IgD-negative memory B cell (primary cell): ENCODE measurements at regions not wholly inside any gene's neighbourhood (a gene's known extent, or its start where the extent isn't known, plus 50 kb on each side); places are given as distances from the start of the nearest gene placed in this dataset.

Experiments used
- H3K27ac Mint-ChIP-seq, 3 donors: one replicate each; pipeline ENCODE4 v1.8.0; 2020 to 2022; ENCODE audit warnings: mild to moderate bottlenecking in 3 of 3, mixed read lengths in 3 of 3, moderate library complexity in 1 of 3
- H3K27me3 Mint-ChIP-seq: one replicate; pipeline ENCODE4 v1.8.0; 2021; ENCODE audit warnings: mixed read lengths
- H3K36me3 Mint-ChIP-seq: one replicate; pipeline ENCODE4 v1.8.0; 2020; ENCODE audit warnings: mild to moderate bottlenecking, mixed read lengths
- H3K4me1 Mint-ChIP-seq, 3 donors: one replicate each; pipeline ENCODE4 v1.8.0; 2020 to 2022; ENCODE audit warnings: mixed read lengths in 3 of 3, mild to moderate bottlenecking in 1 of 3
- H3K4me3 Mint-ChIP-seq, 4 donors: one replicate each; pipeline ENCODE4 v1.8.0; 2020 to 2022; ENCODE audit warnings: mild to moderate bottlenecking in 4 of 4, mixed read lengths in 4 of 4, moderate library complexity in 3 of 4
- H3K9me3 Mint-ChIP-seq, 3 donors: one replicate each; pipeline ENCODE4 v1.8.0; 2020 to 2021; ENCODE audit warnings: mixed read lengths in 3 of 3, mild to moderate bottlenecking in 1 of 3

GRCh38 chr13:46947425-46948191 is 50.8 kb upstream of the HTR2A start:
- Mint-ChIP-seq H3K27me3 (no peaks in the 10 kb centered on the region), H3K4me1 (peaks cover 2 to 7% (median 6%) of the 10 kb centered on the region in 3 donors), H3K9me3 (peaks cover 4 to 14% (median 13%) of the 10 kb centered on the region in 3 donors), H3K27ac (no peak overlapping the region), H3K36me3 (no peaks in the 10 kb centered on the region), H3K4me3 (no peak overlapping the region)
